HG03521 (cell line): ENCODE measurements at regions not wholly inside any gene's neighbourhood (a gene's known extent, or its start where the extent isn't known, plus 50 kb on each side); places are given as distances from the start of the nearest gene placed in this dataset.

ENCODE experiments used
- ATAC-seq: cut with Tn5 transposase; IDR thresholded peaks from one replicate; pipeline ENCODE4 v1.9.1; 2021; ENCODE audit warnings: mild to moderate bottlenecking, moderate library complexity; ENCODE audit not compliant: unreplicated experiment

GRCh38 chr10:10794791-10795191 lies 222.9 kb upstream of the CELF2 start:
- no peak for ATAC-seq

- no peak for ATAC-seq
Observed at GRCh38 chr10:10796061-10796773, 221.5 kb upstream of the CELF2 start.

GRCh38 chr10:10796774-10797415 lies 220.8 kb upstream of the CELF2 start:
- no peak for ATAC-seq

- no peak for ATAC-seq
Observed at GRCh38 chr10:10797513-10797912, 220.2 kb upstream of the CELF2 start.

- no peak for ATAC-seq
Observed at GRCh38 chr10:10798102-10798863, 219.4 kb upstream of the CELF2 start.

- ATAC-seq: no peak
Observed at GRCh38 chr10:10798864-10799192, 218.8 kb upstream of the CELF2 start.

GRCh38 chr10:10800961-10801360 lies 216.7 kb upstream of the CELF2 start:
- ATAC-seq: no peak

- no peak for ATAC-seq
Observed at GRCh38 chr10:10803278-10803677, 214.4 kb upstream of the CELF2 start.

- ATAC-seq: no peak
Observed at GRCh38 chr10:10804061-10804460, 213.6 kb upstream of the CELF2 start.

GRCh38 chr10:10804998-10805740 lies 212.5 kb upstream of the CELF2 start:
- ATAC-seq: no peak

GRCh38 chr10:10807106-10807505 lies 210.6 kb upstream of the CELF2 start:
- no peak for ATAC-seq

GRCh38 chr10:10811562-10811961 lies 206.1 kb upstream of the CELF2 start:
- ATAC-seq: no peak

- no peak for ATAC-seq
Observed at GRCh38 chr10:10813656-10814055, 204.0 kb upstream of the CELF2 start.

GRCh38 chr10:10814069-10814468 lies 203.6 kb upstream of the CELF2 start:
- ATAC-seq: no peak

- no peak for ATAC-seq
Observed at GRCh38 chr10:10816447-10816846, 201.2 kb upstream of the CELF2 start.

GRCh38 chr10:10817609-10818008 lies 200.1 kb upstream of the CELF2 start:
- ATAC-seq: no peak

GRCh38 chr10:10818082-10818481 lies 199.6 kb upstream of the CELF2 start:
- no peak for ATAC-seq

GRCh38 chr10:10819206-10819856 lies 198.3 kb upstream of the CELF2 start:
- ATAC-seq: no peak

- no peak for ATAC-seq
Observed at GRCh38 chr10:10821926-10822325, 195.7 kb upstream of the CELF2 start.

GRCh38 chr10:10824591-10825148 lies 193.0 kb upstream of the CELF2 start:
- ATAC-seq: no peak

- ATAC-seq: no peak
Observed at GRCh38 chr10:10826125-10826524, 191.5 kb upstream of the CELF2 start.
